ENCODE measurements at regions not wholly inside any gene's neighbourhood (a gene's known extent, or its start where the extent isn't known, plus 50 kb on each side); places are given as distances from the start of the nearest gene placed in this dataset.

- no peak for TF ChIP-seq CTCF (IDR thresholded peaks at IDR 0.05; ENCODE audit: low read depth, low read length)
These were observed 53.7 kb upstream of the SMAD1 start for GRCh38 chr4:145427991-145428390.

GRCh38 chr4:145427221-145427620 is 54.4 kb upstream of the SMAD1 start:
- TF ChIP-seq CTCF (IDR thresholded peaks at IDR 0.05; ENCODE audit: low read depth, low read length), result no peak
- H3K4me3 ChIP-seq (ENCODE audit: low read depth, low read length), result no peak overlapping the region

More at GRCh38 chr4:145427991-145428390, 53.7 kb upstream of the SMAD1 start:
- H3K4me3 ChIP-seq (ENCODE audit: low read depth, low read length), result no peak overlapping the region

GRCh38 chr4:145423017-145423708 is 58.5 kb upstream of the SMAD1 start:
- H3K4me3 ChIP-seq (ENCODE audit: low read depth, low read length), result no peak overlapping the region
- TF ChIP-seq CTCF (IDR thresholded peaks at IDR 0.05; ENCODE audit: low read depth, low read length), result no peak

- TF ChIP-seq CTCF (IDR thresholded peaks at IDR 0.05; ENCODE audit: low read depth, low read length), result no peak
- H3K4me3 ChIP-seq (ENCODE audit: low read depth, low read length), result no peak overlapping the region
These were observed 60.9 kb upstream of the SMAD1 start for GRCh38 chr4:145420595-145421214.

GRCh38 chr4:145418739-145419138 is 62.9 kb upstream of the SMAD1 start:
- TF ChIP-seq CTCF (IDR thresholded peaks at IDR 0.05; ENCODE audit: low read depth, low read length), result no peak
- H3K4me3 ChIP-seq (ENCODE audit: low read depth, low read length), result no peak overlapping the region

- TF ChIP-seq CTCF (IDR thresholded peaks at IDR 0.05; ENCODE audit: low read depth, low read length), result no peak
- H3K4me3 ChIP-seq (ENCODE audit: low read depth, low read length), result no peak overlapping the region
These were observed 64.1 kb upstream of the SMAD1 start for GRCh38 chr4:145417348-145418130.

GRCh38 chr4:145414841-145415240 is 66.8 kb upstream of the SMAD1 start:
- TF ChIP-seq CTCF (IDR thresholded peaks at IDR 0.05; ENCODE audit: low read depth, low read length), result no peak
- no peak overlapping the region for H3K4me3 ChIP-seq (ENCODE audit: low read depth, low read length)

Measured in WI38 (cell line).